ENCODE measurements at regions not wholly inside any gene's neighbourhood (a gene's known extent, or its start where the extent isn't known, plus 50 kb on each side); places are given as distances from the start of the nearest gene placed in this dataset.

DNA sequence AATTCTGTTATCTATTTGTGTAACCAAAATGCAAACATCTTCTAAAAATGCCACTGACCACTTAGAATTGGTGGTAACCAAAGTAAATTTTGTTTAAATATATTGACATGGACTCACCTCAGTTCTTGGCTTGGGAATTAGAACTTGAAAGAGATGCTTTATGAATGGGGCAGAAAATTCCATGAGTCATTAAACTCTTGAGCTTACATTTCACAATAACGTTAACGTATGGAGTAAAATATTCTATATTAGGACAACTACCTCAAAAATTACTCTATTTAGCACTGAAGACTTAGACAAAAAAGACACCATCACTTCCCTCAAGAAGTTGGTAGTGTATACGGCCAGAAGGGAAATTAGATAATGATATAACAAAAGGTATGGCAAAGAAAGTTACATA lies 752.2 kb upstream of the MARCKS start:
- no peaks in the 10 kb centered on the region for H3K36me3 ChIP-seq
- no peaks in the 10 kb centered on the region for H3K9me3 ChIP-seq (replicated peaks)
- DNase-seq (ENCODE audit: low read depth in 1 of 2, low spot score in 2 of 2) = no peak
- no peak overlapping the region for H3K4me3 ChIP-seq
- H3K27me3 ChIP-seq (replicated peaks) = no peaks in the 10 kb centered on the region
- peaks cover 26% of the 10 kb centered on the region for H3K4me1 ChIP-seq (replicated peaks)
- H3K27ac ChIP-seq = no peak overlapping the region

- Histone ChIP-seq H3K4me3 (no peak overlapping the region), H3K27me3 (replicated peaks) (no peaks in the 10 kb centered on the region), H3K36me3 (no peaks in the 10 kb centered on the region), H3K4me1 (replicated peaks) (no peaks in the 10 kb centered on the region), H3K27ac (no peak overlapping the region), H3K9me3 (replicated peaks) (peaks cover 4% of the 10 kb centered on the region; the same call in 1 of the 2 replicates)
- DNase-seq (ENCODE audit: low read depth in 1 of 2, low spot score in 2 of 2) = no peak
Observed at GRCh38 chr6:113110211-113110610, 746.9 kb upstream of the MARCKS start.

DNA sequence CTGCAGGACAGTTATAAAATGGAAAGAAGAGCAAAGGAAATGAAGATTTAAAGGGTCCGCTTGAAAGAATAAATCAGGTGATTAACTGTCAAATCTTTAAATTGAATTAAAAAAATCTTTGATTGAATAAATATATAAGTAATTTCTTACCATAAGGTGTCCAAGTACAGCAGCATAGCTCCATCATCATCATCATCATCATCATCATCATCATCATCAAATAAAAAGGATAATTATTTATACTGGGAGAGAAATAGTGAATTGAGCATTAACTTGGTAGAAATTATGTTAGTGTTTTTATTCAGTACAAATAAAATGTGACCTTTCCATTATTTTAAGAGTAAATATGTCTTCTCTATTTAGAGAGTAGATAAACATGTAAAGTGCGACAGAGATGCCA lies 745.6 kb upstream of the MARCKS start:
- Histone ChIP-seq H3K36me3 (no peaks in the 10 kb centered on the region), H3K27ac (no peak overlapping the region), H3K4me1 (replicated peaks) (no peaks in the 10 kb centered on the region), H3K9me3 (replicated peaks) (peaks cover 4% of the 10 kb centered on the region; the same call in 1 of the 2 replicates), H3K4me3 (no peak overlapping the region), H3K27me3 (replicated peaks) (no peaks in the 10 kb centered on the region)
- no peak for DNase-seq (ENCODE audit: low read depth in 1 of 2, low spot score in 2 of 2)

DNA sequence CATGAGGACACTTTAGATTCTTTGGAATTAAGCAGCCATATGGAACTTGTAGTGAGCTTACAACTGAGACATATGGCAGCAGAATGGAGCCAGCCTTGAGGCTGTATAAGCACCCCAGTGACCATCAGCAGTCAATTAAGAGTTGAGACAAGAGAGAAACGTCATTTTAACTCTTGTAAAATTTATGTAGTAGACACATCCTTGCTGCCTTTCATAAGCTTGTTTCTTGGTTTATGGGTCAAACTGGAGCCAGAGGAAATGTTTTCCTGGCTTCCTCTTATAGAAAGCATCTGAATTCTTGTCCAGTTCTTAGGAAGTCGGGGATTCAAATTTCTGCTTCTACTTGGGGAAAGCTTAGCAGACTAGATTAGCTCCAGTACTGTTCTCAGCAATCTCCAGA lies 745.1 kb upstream of the MARCKS start:
- H3K9me3 ChIP-seq (replicated peaks) = peaks cover 4% of the 10 kb centered on the region; the same call in 1 of the 2 replicates
- no peaks in the 10 kb centered on the region for H3K4me1 ChIP-seq (replicated peaks)
- DNase-seq (ENCODE audit: low read depth in 1 of 2, low spot score in 2 of 2) = no peak
- no peaks in the 10 kb centered on the region for H3K36me3 ChIP-seq
- H3K27ac ChIP-seq = no peak overlapping the region
- no peak overlapping the region for H3K4me3 ChIP-seq
- no peaks in the 10 kb centered on the region for H3K27me3 ChIP-seq (replicated peaks)

DNA sequence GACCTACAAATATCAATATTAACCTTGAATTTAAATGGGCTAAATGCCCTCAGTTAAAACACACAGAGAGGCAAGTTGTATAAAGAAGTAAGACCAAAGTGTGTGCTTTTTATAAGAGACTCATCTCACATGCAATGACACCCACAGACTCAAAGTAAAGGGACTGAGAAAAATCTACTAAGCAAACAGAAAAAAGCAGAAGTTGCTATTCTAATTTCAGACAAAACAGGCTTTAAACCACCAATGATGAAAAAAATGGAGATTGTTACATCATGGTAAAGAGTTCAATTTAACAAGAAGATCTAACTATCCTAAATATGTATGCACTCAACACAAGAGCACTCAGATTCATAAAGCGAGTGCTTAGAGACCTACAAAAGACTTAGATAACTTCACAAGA lies 741.9 kb upstream of the MARCKS start:
- Histone ChIP-seq H3K4me3 (no peak overlapping the region), H3K27ac (no peak overlapping the region), H3K27me3 (replicated peaks) (no peaks in the 10 kb centered on the region), H3K9me3 (replicated peaks) (peaks cover 2% of the 10 kb centered on the region; the same call in 1 of the 2 replicates), H3K36me3 (no peaks in the 10 kb centered on the region), H3K4me1 (replicated peaks) (peaks cover 8% of the 10 kb centered on the region)
- no peak for DNase-seq (ENCODE audit: low read depth in 1 of 2, low spot score in 2 of 2)

DNA sequence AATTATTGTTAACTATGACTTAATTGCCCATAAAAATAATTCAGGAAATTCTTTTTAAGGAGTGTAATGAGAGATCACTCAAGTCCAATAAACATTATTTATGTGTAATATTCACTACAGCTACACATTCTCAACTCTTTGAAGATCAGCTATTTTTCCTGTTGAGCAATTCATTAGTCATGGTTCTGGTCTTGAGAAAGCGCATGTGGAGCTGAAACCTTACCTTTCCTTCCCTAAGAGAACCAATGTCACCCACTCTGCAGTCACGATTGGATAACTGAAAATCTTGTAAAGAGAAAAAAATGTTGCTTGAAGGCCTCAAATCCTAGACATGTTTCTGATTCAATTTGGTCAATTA lies 736.9 kb upstream of the MARCKS start:
- Histone ChIP-seq H3K27ac (peak overlapping the region; percentile 91), H3K4me1 (replicated peaks) (peaks cover 36% of the 10 kb centered on the region), H3K36me3 (no peaks in the 10 kb centered on the region), H3K27me3 (replicated peaks) (no peaks in the 10 kb centered on the region), H3K9me3 (replicated peaks) (no peaks in the 10 kb centered on the region), H3K4me3 (no peak overlapping the region)
- peak in 1 of 2 experiments; percentile 41 for DNase-seq (ENCODE audit: low read depth in 1 of 2, low spot score in 2 of 2)

- H3K27me3 ChIP-seq (replicated peaks) = no peaks in the 10 kb centered on the region
- no peak overlapping the region for H3K4me3 ChIP-seq
- peak; percentile 82 to 93 for DNase-seq (ENCODE audit: low read depth in 1 of 2, low spot score in 2 of 2)
- no peaks in the 10 kb centered on the region for H3K9me3 ChIP-seq (replicated peaks)
- no peaks in the 10 kb centered on the region for H3K36me3 ChIP-seq
- H3K27ac ChIP-seq = peak overlapping the region; percentile 91
- H3K4me1 ChIP-seq (replicated peaks) = peaks cover 36% of the 10 kb centered on the region
Observed at GRCh38 chr6:113120582-113121285, 736.4 kb upstream of the MARCKS start.

DNA sequence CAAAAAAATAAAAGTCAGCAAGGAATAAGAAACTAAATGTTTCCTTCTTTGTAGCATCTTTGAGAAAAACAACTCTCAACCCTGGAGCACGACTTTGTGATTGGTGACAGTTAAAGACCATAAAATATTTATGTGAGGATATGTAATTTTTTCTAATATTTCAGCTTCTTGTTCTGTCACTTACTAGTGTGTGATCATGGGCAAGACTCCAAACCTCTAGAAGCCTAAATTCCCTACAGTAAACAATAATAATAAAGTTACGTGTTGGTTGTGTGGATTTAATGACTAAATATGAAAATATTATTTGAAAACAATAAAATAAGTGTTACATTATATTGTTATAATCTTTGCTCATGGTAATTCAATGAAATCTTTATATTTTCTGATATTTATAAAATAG lies 735.6 kb upstream of the MARCKS start:
- Histone ChIP-seq H3K27me3 (replicated peaks) (no peaks in the 10 kb centered on the region), H3K9me3 (replicated peaks) (no peaks in the 10 kb centered on the region), H3K4me3 (no peak overlapping the region), H3K27ac (peak overlapping the region; percentile 91), H3K4me1 (replicated peaks) (peaks cover 36% of the 10 kb centered on the region), H3K36me3 (no peaks in the 10 kb centered on the region)
- DNase-seq (ENCODE audit: low read depth in 1 of 2, low spot score in 2 of 2) = no peak

DNA sequence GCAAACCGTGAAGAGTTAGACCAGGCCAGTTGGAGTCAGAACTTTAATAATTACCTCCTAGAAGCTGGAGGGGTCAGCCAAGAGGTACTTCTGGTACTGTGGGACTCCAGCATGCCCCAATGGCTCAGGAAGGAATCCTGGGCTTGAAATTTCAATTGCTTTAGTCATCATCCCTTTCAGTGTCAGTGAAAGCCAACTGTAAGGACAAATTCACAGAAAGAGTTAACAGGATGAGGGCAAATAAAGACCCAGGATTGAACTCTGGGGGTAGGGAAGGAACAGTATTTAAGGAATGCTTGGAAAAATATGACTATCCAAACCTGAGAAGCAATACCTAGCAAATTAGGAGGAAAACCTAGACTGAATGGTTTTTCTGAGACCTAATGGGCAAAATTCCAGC lies 735.1 kb upstream of the MARCKS start:
- peak; percentile 88 to 96 for DNase-seq (ENCODE audit: low read depth in 1 of 2, low spot score in 2 of 2)
- peaks cover 36% of the 10 kb centered on the region for H3K4me1 ChIP-seq (replicated peaks)
- no peaks in the 10 kb centered on the region for H3K9me3 ChIP-seq (replicated peaks)
- H3K4me3 ChIP-seq = no peak overlapping the region
- H3K27ac ChIP-seq = peak overlapping the region; percentile 91
- H3K36me3 ChIP-seq = no peaks in the 10 kb centered on the region
- no peaks in the 10 kb centered on the region for H3K27me3 ChIP-seq (replicated peaks)

DNA sequence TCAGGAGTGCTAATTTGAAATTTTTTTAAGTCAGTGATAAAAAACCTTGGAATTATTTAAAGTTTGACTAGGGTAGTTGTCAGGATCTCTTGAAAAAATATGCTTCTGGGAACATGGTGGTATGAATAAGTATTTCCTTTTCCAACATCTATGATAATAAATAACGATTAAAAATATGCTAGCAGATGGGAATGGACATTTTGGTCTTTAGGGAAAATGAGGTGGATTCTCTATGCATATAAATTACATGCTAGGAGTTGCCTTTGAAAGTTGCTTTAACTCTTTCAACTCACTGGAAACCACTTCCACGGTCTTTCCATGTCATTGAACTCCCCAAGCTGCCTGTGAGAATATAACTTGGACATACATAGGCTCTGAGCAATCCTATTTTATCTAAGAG lies 731.5 kb upstream of the MARCKS start:
- no peaks in the 10 kb centered on the region for H3K9me3 ChIP-seq (replicated peaks)
- H3K27ac ChIP-seq = no peak overlapping the region
- no peak overlapping the region for H3K4me3 ChIP-seq
- H3K27me3 ChIP-seq (replicated peaks) = no peaks in the 10 kb centered on the region
- no peak for DNase-seq (ENCODE audit: low read depth in 1 of 2, low spot score in 2 of 2)
- peaks cover 24% of the 10 kb centered on the region for H3K4me1 ChIP-seq (replicated peaks)
- no peaks in the 10 kb centered on the region for H3K36me3 ChIP-seq

- Histone ChIP-seq H3K36me3 (no peaks in the 10 kb centered on the region), H3K27me3 (replicated peaks) (no peaks in the 10 kb centered on the region), H3K9me3 (replicated peaks) (no peaks in the 10 kb centered on the region), H3K27ac (no peak overlapping the region), H3K4me1 (replicated peaks) (peaks cover 5% of the 10 kb centered on the region), H3K4me3 (no peak overlapping the region)
- no peak for DNase-seq (ENCODE audit: low read depth in 1 of 2, low spot score in 2 of 2)
Observed at GRCh38 chr6:113127786-113128419, 729.2 kb upstream of the MARCKS start.

DNA sequence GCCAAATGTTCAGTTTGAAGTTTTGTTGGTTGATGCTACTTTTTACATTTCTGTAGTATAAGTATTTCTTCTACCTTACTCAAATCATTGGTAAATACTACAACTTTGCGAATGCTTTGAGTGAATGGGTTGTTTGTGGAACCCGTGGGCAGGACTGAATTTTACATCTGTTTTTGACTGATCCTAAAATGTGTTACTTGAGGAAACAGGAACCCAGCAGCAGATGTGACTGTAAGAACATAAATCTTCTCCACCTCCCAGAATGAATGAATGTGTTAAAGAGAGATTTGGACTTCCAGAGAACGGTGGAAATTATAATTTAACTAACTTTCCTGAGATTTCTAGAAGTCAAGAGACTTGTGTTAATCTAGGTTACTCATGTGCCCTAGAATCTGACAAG lies 728.5 kb upstream of the MARCKS start:
- DNase-seq (ENCODE audit: low read depth in 1 of 2, low spot score in 2 of 2) = no peak
- Histone ChIP-seq H3K27me3 (replicated peaks) (no peaks in the 10 kb centered on the region), H3K4me3 (no peak overlapping the region), H3K36me3 (no peaks in the 10 kb centered on the region), H3K9me3 (replicated peaks) (no peaks in the 10 kb centered on the region), H3K27ac (no peak overlapping the region), H3K4me1 (replicated peaks) (no peaks in the 10 kb centered on the region)

- no peak for DNase-seq (ENCODE audit: low read depth in 1 of 2, low spot score in 2 of 2)
- no peaks in the 10 kb centered on the region for H3K27me3 ChIP-seq (replicated peaks)
- H3K36me3 ChIP-seq = no peaks in the 10 kb centered on the region
- H3K27ac ChIP-seq = no peak overlapping the region
- no peaks in the 10 kb centered on the region for H3K4me1 ChIP-seq (replicated peaks)
- no peaks in the 10 kb centered on the region for H3K9me3 ChIP-seq (replicated peaks)
- H3K4me3 ChIP-seq = no peak overlapping the region
Observed at GRCh38 chr6:113129991-113130390, 727.2 kb upstream of the MARCKS start.

DNA sequence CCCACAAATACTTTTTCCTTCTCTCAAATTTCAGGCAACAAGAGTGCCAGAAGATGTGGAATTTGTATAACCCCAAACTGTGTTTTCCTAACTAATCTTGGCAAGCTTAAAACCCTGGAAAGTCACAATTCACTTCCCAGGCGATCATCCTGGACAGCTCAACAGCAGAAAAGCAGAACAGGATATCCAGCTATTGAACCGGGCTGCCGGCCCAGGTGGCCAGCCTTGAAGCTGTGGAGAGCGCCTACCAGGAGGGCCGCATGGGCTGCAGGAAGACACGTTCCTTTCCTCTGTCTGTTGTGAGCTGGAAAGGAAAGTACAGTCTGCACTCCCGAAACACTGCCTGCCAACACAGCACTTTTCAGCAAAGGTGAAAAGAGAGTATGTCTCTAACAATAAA lies 719.7 kb upstream of the MARCKS start:
- Histone ChIP-seq H3K36me3 (no peaks in the 10 kb centered on the region), H3K27me3 (replicated peaks) (no peaks in the 10 kb centered on the region), H3K4me1 (replicated peaks) (no peaks in the 10 kb centered on the region), H3K27ac (no peak overlapping the region), H3K4me3 (no peak overlapping the region), H3K9me3 (replicated peaks) (no peaks in the 10 kb centered on the region)
- no peak for DNase-seq (ENCODE audit: low read depth in 1 of 2, low spot score in 2 of 2)

DNA sequence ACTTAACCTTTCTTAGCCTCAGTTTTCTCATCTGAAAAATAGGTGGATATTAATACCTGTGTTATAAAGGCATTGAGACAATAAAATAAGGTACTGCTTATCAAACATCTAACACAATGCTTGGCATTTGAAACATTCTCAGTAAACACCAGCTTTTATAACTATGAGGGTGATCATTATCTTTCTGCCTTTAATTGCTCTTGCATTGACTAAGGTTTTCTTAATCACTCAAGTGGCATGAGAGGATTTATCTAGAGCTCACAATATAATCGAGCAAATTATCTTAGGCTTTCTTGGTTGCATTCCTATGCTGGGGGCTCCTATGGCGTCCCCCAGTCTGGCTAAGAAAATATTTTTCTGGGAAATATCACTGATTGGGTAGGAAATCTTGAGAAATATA lies 716.4 kb upstream of the MARCKS start:
- no peak overlapping the region for H3K27ac ChIP-seq
- no peaks in the 10 kb centered on the region for H3K36me3 ChIP-seq
- no peaks in the 10 kb centered on the region for H3K9me3 ChIP-seq (replicated peaks)
- DNase-seq (ENCODE audit: low read depth in 1 of 2, low spot score in 2 of 2) = no peak
- H3K4me3 ChIP-seq = no peak overlapping the region
- no peaks in the 10 kb centered on the region for H3K27me3 ChIP-seq (replicated peaks)
- no peaks in the 10 kb centered on the region for H3K4me1 ChIP-seq (replicated peaks)

Measured in SJSA1 (cell line).